ENCODE measurements at regions not wholly inside any gene's neighbourhood (a gene's known extent, or its start where the extent isn't known, plus 50 kb on each side); places are given as distances from the start of the nearest gene placed in this dataset.

GRCh38 chr13:70490320-70490935, 382.2 kb upstream of the KLHL1 start:
- DNase-seq (ENCODE audit: low spot score), result no peak

DNA sequence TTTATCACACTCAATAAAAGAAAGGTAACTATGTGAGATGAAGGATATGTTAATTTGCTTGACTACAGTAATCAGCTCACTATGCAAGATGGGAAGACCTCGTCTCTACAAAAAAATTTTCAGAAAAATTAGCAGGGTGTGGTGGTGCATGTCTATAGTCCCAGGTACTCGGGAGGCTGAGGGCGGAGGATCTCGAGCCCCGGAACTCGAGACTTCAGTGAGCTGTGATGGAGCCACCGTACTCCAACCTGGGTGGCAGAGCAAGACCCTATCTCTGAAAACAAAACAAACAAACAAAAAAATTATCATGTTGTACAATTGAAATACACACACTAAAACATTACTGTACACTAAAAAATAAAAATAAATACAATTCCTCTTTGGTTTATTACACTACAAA, 376.7 kb upstream of the KLHL1 start:
- no peak for DNase-seq (ENCODE audit: low spot score)

GRCh38 chr13:70483599-70484276, 375.5 kb upstream of the KLHL1 start:
- no peak for DNase-seq (ENCODE audit: low spot score)

DNA sequence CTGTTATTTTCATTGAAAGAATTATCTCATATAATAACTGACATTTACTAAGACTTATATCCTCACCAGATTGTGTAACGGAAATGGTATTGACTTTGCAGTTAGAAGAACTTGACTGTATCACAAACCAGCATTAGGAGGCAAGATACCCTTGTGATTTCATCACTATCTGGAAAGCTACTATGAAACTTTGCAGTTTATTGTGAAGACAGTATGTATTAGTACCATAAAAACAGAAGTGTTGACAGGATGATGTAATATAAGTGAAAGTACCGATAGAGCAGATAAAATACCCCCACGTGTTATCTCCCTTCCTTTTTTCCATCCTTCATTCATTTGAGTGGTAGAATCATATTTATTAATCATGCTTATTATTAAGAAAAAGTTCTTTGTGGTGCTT, 365.7 kb upstream of the KLHL1 start:
- no peak for DNase-seq (ENCODE audit: low spot score)

- DNase-seq (ENCODE audit: low spot score), result no peak
Measured at GRCh38 chr13:70469077-70469476, 360.8 kb upstream of the KLHL1 start.

DNA sequence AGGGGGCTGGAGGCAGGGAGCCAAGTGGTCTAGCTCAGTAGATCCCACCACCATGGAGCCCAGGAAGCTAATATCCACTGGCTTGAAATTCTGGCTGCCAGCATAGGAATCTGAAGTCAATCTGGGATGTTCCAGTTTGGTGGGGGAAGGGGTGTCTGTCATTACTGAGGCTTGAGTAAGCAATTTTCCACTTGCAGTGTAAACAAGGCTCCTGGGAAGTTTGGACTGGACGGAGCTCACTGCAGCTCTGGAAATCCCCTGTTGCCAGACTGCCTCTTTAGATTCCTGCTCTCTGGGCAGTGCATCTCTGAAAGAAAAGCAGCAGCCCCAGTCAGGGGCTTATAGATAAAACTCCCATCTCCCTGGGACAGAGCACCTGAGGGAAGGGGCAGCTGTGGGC, 349.2 kb upstream of the KLHL1 start:
- DNase-seq (ENCODE audit: low spot score), result no peak

DNA sequence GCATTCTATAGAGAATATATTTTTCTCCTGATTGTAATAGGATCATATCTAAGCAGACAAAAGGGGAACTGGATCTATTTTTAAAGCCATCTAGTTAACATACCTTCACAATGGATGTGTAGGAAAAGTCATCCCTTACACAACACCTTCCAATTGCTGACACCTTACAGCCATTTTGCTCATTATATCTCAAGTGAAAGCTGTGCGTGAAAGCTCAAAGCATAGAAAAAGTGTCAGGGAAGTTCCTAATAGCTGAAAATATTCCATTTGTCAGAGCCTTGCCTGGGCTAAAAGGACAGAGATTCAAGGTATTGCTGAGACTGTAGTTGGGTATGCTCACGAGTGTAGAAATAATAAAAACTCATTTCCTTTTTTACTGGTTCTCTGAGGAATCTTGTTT, 340.6 kb upstream of the KLHL1 start:
- DNase-seq (ENCODE audit: low spot score), result no peak

DNA sequence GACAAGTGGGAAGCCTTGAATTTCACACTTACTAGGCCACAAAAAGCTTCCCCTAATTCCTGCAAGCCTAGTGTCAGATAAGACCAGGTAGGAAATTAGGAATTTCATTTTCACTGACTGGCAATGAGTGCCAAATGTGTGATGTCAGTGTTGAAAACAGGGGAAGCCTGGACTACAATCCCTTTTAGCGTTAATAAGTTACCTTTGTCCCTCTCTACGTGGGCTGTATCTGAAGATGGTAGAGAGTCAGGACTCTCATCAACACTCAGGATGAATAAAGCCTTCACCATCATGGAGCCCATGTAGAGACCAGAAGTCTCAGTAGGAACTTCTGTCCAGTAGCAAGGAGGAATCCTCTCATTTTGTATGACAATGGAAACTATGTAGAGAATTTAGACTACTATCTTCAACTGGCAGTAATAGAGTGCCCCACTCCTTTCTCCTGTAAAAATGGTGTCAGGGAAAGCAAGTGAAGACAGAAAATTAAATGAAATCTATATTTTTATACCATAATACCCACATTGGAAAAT, 324.1 kb upstream of the KLHL1 start:
- DNase-seq (ENCODE audit: low spot score), result no peak

- no peak for DNase-seq (ENCODE audit: low spot score)
Measured at GRCh38 chr13:70430256-70430655, 322.0 kb upstream of the KLHL1 start.

GRCh38 chr13:70424928-70425327, 316.7 kb upstream of the KLHL1 start:
- DNase-seq (ENCODE audit: low spot score), result no peak

- no peak for DNase-seq (ENCODE audit: low spot score)
Measured at GRCh38 chr13:70424428-70424827, 316.2 kb upstream of the KLHL1 start.

DNA sequence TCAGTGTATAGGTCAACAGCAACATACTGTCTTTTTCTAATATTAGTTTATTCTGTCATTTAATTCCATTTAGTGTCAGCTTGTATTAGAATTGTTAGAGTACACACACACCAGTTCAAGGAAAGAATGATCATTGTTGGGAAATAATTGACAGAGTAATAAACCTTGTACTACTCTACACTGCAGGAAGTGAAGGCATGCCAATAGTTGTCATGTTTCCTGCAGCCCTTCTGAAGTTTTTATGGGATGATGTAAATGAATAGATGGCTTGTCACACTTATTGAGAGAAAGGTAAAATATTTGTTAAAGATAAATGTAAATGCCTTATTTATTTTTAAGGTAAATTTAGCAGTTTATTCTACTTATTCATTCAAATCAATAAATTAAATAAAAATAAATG, 306.9 kb upstream of the KLHL1 start:
- no peak for DNase-seq (ENCODE audit: low spot score)

DNA sequence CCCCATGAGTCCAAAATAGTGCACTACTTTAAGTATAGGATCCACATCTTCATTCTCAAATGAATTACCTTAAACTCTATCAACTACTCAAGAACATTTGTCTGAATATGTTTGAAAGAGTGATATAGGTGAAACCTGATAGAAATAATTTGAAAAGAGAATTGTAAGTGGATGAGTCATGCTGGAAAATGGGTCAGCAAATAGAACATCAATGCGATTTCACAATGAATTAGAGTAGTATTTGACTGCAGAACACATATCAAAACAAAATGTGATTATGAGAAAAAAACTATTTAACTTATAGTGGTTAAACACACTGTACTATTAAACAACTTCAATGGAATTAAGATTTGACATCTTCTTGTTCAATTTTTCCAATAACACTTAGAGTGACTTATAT, 300.6 kb upstream of the KLHL1 start:
- DNase-seq (ENCODE audit: low spot score), result no peak

DNA sequence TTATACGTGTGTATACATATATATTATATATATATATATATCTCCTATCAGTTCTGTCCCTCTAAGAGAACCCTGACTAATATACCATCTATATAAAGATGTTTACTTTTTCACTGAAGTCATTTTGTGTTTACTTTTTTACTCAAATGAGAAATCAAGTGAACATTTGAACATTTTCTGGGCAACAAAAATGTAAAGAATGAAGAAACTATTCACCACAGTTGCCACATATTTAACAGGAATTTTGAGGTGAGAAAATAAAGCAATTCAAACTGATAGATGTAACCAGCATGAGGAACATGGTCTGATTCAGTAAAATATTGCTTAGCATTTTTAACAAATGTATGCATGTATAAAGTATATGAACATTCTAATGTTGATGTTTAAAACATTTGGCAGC, 299.2 kb upstream of the KLHL1 start:
- DNase-seq (ENCODE audit: low spot score), result no peak

- DNase-seq (ENCODE audit: low spot score), result no peak
Measured at GRCh38 chr13:70405266-70405665, 297.0 kb upstream of the KLHL1 start.

DNA sequence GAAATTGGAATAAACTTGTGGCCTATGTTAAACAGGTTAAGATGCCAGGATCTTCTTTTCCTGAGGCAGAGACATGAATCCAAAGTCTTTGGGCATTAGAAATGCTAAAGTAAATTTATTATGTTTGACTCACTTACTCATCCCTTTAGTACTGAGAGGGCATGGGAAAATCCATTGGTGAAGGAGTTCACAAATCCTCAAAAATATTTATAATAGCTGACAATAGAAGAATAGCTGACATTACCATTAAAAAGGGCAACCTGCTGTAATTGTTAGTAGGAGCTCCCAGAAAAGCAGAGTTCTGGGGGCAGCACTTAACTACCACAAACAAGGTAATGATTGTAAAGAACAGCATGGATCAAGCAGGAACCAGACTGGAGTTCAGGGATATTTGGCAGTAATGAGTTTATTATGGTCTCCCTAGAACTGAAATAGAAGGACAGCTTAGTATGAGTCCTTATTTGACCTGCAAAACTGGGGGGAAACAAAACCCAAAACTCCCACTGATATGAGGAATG, 285.8 kb upstream of the KLHL1 start:
- DNase-seq (ENCODE audit: low spot score), result no peak

GRCh38 chr13:70391678-70392077, 283.4 kb upstream of the KLHL1 start:
- DNase-seq (ENCODE audit: low spot score), result no peak

GRCh38 chr13:70390968-70391367, 282.7 kb upstream of the KLHL1 start:
- no peak for DNase-seq (ENCODE audit: low spot score)

DNA sequence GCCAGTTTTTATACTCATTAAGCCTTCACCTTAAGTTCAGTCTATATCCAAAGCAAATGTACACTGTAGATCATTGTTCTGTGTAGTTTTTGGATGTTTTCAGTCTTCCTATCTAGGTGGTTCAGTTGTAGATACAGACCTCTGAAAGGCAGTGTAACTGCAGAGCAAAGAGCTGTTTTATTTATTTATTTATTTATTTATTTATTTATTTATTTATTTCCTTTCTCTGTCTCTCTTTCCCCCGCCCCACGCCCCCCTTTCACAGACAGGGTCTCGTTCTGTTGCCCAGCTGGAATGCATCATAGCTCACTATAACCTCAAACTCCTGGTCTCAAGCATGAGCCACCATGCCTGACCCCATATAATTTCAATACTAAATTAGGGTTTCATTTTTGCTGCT, 281.8 kb upstream of the KLHL1 start:
- no peak for DNase-seq (ENCODE audit: low spot score)

- no peak for DNase-seq (ENCODE audit: low spot score)
Measured at GRCh38 chr13:70388935-70389334, 280.7 kb upstream of the KLHL1 start.

DNA sequence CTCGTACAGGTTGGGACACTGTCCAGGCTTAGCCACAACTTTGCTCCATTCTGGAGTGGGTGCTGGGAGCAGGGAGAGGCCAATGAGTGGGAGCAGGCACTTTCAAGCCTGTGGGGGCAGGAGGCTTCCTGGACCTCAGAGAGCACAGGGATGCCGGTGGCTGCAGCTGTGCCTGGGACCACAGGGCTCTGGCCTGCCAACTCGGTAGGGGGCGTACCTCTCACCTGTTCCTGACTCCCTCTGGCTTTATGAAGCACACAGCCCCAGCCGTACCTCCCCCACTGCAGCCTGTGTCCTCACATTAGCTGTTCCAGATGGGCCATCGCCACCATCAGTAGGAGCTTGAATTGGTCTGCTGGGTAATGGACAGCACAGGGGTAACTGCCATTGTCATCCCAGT, 278.7 kb upstream of the KLHL1 start:
- DNase-seq (ENCODE audit: low spot score), result no peak

DNA sequence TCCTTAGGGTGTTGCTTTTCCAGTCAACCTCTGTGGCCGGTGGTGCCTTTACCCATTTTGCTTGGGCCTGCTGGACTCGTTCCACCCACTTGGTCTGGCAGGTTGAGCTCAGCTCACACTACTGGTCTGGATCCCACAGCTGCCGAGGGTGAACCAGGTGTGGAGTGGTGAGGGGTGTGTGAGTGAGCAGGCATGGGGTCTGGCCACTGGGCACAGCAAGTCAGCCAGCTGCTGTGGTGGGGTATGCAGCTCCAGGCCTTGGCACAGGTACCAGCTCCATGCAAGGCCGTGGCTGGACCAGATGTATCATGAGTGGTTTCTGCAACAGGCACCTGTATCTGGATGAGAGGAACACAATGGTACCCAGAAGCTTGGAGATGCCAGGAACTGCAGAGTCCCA, 277.6 kb upstream of the KLHL1 start:
- no peak for DNase-seq (ENCODE audit: low spot score)

GRCh38 chr13:70384156-70384555, 275.9 kb upstream of the KLHL1 start:
- DNase-seq (ENCODE audit: low spot score), result no peak

DNA sequence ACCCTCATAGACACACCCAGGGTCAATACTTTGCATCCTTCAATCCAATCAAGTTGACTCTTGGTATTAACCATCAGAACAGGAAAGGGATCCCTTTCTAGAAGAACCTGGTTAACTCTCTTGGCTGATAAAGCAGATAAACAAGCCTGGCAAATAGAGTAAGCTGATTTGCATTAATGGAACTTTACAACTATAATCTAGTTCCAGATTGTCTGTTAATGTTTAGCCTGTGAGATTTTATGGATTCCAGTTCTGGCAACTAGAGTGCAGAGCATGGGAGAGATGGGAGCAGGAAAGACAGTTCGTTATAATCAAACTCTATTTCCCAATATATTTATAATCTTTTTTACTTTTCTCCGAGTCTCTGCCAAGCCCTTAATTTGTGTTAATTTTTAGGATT, 272.6 kb upstream of the KLHL1 start:
- no peak for DNase-seq (ENCODE audit: low spot score)
